ENCODE measurements at regions not wholly inside any gene's neighbourhood (a gene's known extent, or its start where the extent isn't known, plus 50 kb on each side); places are given as distances from the start of the nearest gene placed in this dataset.
A peak's percentile ranks its signal among the peaks of the same experiment; 100 is the strongest.

DNA sequence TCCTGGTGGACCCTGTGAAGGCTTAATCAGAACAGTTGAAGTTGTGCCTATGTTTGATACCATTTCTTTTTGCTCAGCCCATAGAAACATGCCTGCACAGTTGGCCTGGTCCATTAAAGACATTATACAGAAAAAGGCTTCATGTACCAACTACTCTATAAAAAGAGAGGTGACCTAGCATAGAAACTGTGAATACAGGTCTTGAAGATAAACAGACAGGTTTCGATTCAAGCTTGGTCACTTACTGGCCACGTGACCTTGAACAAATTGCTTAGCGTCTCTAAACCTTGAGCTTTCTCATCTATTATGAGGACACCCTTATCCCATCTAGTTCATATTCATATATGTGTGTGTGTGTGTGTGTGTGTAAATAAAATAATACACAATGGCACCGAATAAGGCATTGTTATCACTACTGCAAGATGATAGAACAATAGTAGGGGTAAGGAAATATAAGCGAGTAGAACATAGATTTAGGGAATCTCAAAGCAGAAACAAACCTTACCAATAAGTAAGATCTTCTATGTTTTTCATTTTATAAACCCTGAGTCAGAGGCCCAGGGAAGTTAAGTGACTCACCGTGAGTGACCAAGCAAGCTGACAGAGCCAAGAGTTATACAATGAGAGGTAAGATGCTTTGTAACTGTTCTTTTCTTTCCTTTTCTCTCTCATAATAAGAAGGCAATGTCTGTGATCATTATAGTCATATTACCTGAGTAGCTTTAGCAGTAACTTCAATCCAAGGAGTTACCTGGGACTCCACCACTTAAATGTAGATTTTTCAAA is 476.8 kb upstream of the DEPDC1 start:
- Mint-ChIP-seq H3K4me1 (no peaks in the 10 kb centered on the region), H3K9me3 (no peaks in the 10 kb centered on the region), H3K27ac (no peak overlapping the region), H3K4me3 (no peak overlapping the region), H3K27me3 (no peaks in the 10 kb centered on the region)
- no peak for DNase-seq
- ATAC-seq, result no peak

DNA sequence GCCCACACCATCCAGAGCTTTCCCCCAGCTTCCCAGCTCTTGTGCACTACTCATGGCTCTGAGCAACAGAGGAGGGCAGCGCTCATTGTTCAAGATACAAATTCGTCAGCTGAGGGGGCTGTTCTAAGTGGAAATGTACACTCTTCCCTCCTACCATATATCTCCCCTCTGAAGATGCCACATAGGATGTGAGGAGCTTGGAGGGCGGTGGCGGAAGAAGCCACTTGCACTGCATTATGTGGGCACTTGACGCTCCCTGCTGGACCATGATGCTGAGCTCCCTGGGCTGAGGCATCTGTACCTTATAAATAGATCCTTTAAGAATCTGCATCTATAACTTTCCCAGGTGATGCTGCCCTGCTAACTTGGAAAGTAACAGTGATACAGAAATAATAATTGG is 477.6 kb upstream of the DEPDC1 start:
- H3K4me1 Mint-ChIP-seq, result no peaks in the 10 kb centered on the region
- DNase-seq (no peak), ATAC-seq (no peak)
- H3K4me3 Mint-ChIP-seq, result no peak overlapping the region
- no peak overlapping the region for H3K27ac Mint-ChIP-seq
- no peaks in the 10 kb centered on the region for H3K9me3 Mint-ChIP-seq
- H3K27me3 Mint-ChIP-seq, result no peaks in the 10 kb centered on the region

DNA sequence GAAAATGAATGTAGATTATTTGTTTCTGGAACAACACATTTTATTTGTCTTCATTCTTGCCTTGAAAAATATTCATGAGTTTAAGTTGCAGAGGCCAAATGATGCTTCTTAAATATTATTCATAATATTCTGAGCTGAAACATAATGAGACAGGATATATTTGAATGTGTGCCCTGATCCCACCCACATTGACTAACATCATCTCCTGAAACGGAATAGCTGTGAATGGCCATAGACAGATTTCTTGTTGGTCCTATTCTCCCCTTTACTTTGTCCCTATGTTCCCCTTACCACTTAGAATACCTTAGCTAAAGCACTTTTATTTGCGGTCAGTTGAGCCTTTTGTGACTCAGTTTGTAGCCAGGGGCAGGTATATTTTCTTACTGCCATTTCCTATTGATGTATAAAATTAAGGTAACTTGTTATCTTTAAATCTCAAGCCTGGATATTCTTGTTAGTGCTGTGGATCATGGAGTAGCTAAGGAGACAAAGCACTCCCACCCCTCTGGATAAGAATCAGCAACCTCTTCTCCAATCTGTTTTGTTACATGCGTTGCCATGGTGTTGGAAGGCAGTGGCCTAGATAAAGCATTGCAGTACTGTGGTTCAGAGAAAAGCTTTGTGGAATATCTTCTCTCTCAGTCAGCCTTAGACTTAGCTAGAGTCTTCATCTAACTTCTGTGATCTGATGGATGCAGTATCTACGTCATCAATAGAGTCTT is 478.5 kb upstream of the DEPDC1 start:
- no peaks in the 10 kb centered on the region for H3K4me1 Mint-ChIP-seq
- DNase-seq (no peak), ATAC-seq (no peak)
- H3K9me3 Mint-ChIP-seq, result no peaks in the 10 kb centered on the region
- no peaks in the 10 kb centered on the region for H3K27me3 Mint-ChIP-seq
- H3K4me3 Mint-ChIP-seq, result no peak overlapping the region
- H3K27ac Mint-ChIP-seq, result no peak overlapping the region

DNA sequence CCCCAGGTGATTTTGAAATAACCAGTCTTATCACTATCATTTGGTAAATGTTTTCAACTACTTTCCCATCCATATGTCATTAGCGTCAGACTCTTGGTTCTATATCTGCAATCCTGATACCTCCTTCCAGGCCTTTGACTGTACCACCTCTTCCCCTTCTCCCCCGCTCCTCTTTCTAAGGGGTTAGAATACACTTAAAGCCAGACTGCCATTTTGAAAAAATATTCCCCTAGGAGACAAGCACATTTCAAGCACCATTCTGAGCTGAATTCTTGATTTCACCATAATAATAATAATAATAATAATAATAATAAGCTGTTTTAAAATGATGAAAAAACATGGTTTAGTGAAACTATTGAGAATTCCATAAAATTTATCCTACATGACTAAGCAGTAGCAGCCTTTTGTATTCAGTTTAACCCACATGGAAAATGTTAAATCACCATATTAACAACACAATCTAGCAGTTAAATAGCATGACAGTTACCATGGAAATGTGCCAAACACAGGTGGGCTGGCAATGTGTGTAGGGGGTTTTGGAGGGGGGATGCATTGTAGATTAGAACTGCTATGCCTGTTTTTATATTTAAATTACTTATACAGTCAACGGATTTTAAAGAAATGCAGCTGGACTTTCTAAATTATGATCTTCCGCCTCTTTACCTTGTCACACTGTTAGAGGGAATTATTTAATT is 480.2 kb upstream of the DEPDC1 start:
- ATAC-seq, result no peak
- peaks cover 0 to 5% of the 10 kb centered on the region in 2 donors for H3K9me3 Mint-ChIP-seq
- H3K4me3 Mint-ChIP-seq, result no peak overlapping the region
- no peak overlapping the region for H3K27ac Mint-ChIP-seq
- H3K27me3 Mint-ChIP-seq, result no peaks in the 10 kb centered on the region
- no peak for DNase-seq
- no peaks in the 10 kb centered on the region for H3K4me1 Mint-ChIP-seq

DNA sequence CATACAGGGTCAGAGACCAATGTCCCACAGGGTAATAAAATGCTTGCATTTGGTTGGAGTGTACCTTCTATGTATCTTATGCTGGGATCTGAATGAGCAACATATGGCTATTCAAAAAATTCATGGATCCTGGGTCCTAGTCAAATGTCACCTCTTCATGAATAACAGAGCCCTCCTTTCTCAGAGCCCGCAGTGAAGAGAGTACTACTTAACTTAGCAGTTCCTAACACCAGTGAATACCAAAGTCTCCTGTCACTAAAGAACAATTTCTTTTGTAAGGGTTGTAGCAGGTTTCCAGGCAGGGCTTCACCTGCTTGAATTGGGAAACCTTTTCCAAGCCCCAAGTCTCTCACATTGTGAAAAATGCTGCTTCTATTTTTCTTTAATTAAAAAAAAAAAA is 483.0 kb upstream of the DEPDC1 start:
- Mint-ChIP-seq H3K4me3 (no peak overlapping the region), H3K27ac (no peak overlapping the region), H3K4me1 (no peaks in the 10 kb centered on the region), H3K27me3 (no peaks in the 10 kb centered on the region), H3K9me3 (peaks cover 0 to 5% of the 10 kb centered on the region in 2 donors)
- DNase-seq (no peak), ATAC-seq (no peak)

DNA sequence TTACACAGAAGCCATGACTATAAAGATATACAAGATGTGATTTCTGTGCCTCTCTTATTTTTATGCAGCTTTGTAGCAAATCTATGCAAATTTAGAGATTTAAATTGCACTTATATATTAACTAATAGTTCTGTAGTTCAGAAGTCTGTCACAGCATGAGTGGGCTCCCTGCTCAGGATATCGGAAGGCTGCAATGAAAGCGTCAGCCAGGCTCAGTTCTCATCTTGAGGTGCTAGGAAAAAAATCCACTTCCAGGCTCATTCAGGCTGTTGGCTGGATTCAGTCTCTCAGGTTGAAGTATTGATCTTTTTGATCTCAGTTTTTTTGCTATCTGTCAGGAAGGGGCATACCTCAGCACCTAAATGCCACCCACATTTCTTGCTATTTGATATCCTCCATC is 487.4 kb upstream of the DEPDC1 start:
- no peaks in the 10 kb centered on the region for H3K4me1 Mint-ChIP-seq
- no peak overlapping the region for H3K4me3 Mint-ChIP-seq
- peaks cover 12 to 20% of the 10 kb centered on the region in 2 donors for H3K9me3 Mint-ChIP-seq
- DNase-seq, result no peak
- no peaks in the 10 kb centered on the region for H3K27me3 Mint-ChIP-seq
- no peak overlapping the region for H3K27ac Mint-ChIP-seq
- no peak for ATAC-seq

DNA sequence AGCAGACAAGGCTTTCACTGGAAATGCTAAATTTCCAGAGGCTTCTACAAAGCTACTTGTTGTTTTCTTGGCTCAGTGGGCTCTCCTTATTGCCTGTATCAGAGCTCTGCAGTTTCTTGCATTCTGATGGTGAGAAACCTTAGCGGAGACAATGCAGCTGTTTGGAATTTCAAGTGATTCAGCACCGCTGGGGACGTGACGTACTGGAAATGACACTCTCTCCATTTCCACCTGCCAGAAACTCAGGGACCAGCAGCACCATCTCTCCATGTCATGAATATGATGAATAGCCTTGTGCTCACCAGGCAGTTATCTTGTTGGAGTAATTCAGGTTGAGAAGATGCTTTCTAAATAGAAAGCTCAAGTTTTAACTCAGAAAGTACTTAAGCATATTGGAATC is 497.2 kb upstream of the DEPDC1 start:
- ATAC-seq (no peak), DNase-seq (no peak)
- no peak overlapping the region for H3K4me3 Mint-ChIP-seq
- H3K27me3 Mint-ChIP-seq, result no peaks in the 10 kb centered on the region
- H3K4me1 Mint-ChIP-seq, result no peaks in the 10 kb centered on the region
- no peak overlapping the region for H3K27ac Mint-ChIP-seq
- H3K9me3 Mint-ChIP-seq, result peaks cover 5 to 9% of the 10 kb centered on the region in 2 donors

DNA sequence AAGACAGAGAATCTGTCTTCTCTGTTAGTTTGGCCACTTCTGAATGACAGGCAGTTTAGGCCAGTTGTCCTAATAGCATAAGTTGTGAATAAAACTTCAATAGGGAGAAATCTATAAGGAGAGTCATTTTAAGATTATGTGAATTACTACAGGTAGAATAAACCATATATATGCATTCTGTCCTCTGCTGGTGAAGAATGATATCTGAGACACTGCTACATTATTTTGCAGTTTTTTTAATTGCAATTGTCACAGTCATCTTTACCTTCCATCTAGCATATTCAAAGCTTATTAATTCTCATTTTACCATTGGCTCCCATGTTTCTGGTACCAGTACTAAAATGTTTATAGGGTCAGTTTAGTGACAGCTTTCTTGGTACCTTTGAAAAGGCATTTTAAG is 519.6 kb upstream of the DEPDC1 start:
- DNase-seq, result no peak
- no peaks in the 10 kb centered on the region for H3K4me1 Mint-ChIP-seq
- no peak for ATAC-seq
- H3K27me3 Mint-ChIP-seq, result no peaks in the 10 kb centered on the region
- H3K4me3 Mint-ChIP-seq, result no peak overlapping the region
- no peaks in the 10 kb centered on the region for H3K9me3 Mint-ChIP-seq
- no peak overlapping the region for H3K27ac Mint-ChIP-seq

DNA sequence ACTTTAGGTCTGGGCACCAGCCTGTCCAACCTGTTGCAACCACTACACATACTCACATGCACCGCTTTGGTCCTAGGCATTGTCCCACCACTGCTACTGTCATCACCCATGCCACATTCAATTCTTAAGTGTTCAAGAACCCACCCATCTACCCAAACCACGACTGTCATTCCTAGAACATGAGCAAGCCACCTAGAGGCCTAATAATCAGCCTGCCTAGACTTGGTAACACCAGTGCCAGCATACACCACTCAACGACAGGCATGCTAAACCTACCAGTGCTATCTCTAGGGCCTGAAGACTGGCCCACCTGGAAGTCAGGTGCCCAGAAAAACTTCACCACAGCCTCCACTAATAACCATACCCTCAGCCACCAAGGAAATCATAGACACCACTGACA is 532.8 kb upstream of the DEPDC1 start:
- DNase-seq (no peak), ATAC-seq (no peak)
- Mint-ChIP-seq H3K27ac (no peak overlapping the region), H3K4me1 (no peaks in the 10 kb centered on the region), H3K9me3 (peaks cover 15 to 34% of the 10 kb centered on the region in 2 donors), H3K4me3 (no peak overlapping the region), H3K27me3 (no peaks in the 10 kb centered on the region)

DNA sequence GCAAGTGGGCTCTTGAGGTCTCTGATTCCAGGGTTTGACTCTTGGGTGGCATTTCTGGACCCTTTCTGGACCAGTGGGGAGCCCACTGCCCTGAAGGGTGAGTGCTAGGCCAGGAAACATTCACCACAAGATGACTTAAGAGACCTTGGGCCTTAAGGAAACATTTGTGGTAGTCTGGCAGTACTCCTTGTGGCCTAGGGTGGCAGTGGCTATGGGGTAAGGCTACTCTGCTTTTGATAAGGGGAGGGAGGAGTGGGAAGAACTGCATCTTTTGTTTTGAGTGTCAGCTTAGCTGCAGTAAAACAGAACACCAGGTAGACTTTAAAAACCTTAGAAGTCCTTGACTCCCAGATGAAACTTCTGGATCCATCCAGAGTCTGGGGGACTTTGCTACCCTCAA is 529.3 kb upstream of the LRRC7 start:
- DNase-seq (no peak), ATAC-seq (no peak)
- no peak overlapping the region for H3K27ac Mint-ChIP-seq
- H3K4me3 Mint-ChIP-seq, result no peak overlapping the region
- H3K9me3 Mint-ChIP-seq, result peaks cover 11 to 30% of the 10 kb centered on the region in 2 donors
- H3K27me3 Mint-ChIP-seq, result no peaks in the 10 kb centered on the region
- H3K4me1 Mint-ChIP-seq, result no peaks in the 10 kb centered on the region

DNA sequence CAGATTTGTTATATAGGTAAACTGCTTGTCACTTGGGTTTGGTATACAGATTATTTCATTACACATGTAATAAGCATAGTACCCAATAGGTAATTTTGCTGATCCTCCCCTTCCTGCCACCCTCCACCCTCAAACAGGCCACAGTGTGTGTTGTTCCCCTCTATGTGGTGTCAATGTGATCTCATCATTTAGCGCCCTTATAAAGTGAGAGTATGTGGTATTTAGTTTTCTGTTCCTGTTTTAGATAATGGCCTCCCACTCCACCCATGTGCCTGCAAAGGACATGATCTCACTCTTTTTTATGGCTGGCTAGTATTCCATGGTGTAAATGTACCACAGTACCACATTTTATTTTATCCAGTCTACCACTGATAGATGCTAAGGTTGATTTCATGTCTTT is 522.1 kb upstream of the LRRC7 start:
- no peak overlapping the region for H3K4me3 Mint-ChIP-seq
- H3K9me3 Mint-ChIP-seq, result peaks cover 12 to 16% of the 10 kb centered on the region in 2 donors
- H3K4me1 Mint-ChIP-seq, result no peaks in the 10 kb centered on the region
- ATAC-seq (no peak), DNase-seq (no peak)
- H3K27me3 Mint-ChIP-seq, result no peaks in the 10 kb centered on the region
- no peak overlapping the region for H3K27ac Mint-ChIP-seq

DNA sequence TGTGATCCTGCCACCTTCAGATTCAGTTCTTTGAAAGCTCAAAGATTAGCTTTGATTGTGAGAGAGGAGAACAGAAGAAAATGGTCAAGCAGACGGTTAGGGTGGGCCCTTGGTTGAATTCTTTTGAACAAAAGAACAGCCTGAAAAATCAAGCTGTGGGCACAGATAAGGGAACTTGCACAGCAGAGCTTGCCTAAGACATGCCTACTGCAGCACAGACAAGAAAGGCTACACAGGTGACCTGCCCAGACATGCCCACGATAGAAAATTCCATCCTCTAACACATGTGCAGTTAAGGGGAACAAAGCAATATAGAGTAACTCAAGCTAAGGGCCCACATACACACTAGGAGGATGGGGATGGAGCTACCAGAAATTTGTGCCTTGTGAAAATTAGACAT is 512.5 kb upstream of the LRRC7 start:
- H3K4me3 Mint-ChIP-seq, result no peak overlapping the region
- no peak for DNase-seq
- H3K9me3 Mint-ChIP-seq, result no peaks in the 10 kb centered on the region
- no peak for ATAC-seq
- no peaks in the 10 kb centered on the region for H3K27me3 Mint-ChIP-seq
- H3K4me1 Mint-ChIP-seq, result no peaks in the 10 kb centered on the region
- peak overlapping the region in 1 of 2 donors; percentile 52 for H3K27ac Mint-ChIP-seq

DNA sequence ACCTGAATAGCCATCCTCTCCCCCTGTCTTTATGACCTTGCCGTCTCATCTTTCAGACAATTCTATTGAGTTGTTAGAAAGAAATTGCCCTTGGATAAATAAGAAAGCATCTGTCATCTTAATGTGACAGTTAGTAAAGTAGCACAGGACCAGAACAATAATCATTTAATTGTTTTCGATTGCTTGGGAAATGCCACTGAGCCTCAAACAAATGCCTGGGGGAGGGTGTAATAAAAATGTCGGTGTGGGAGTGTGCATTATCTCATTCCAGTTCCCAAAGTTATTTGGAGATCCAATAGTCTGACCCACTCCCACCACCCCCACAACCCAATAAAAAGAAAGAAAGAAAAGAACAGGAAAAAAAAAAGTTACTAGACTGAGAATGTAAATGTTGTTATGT is 509.3 kb upstream of the LRRC7 start:
- Mint-ChIP-seq H3K27me3 (no peaks in the 10 kb centered on the region), H3K4me3 (no peak overlapping the region), H3K27ac (no peak overlapping the region), H3K4me1 (no peaks in the 10 kb centered on the region), H3K9me3 (peaks cover 0 to 10% of the 10 kb centered on the region in 2 donors)
- DNase-seq, result no peak
- no peak for ATAC-seq

DNA sequence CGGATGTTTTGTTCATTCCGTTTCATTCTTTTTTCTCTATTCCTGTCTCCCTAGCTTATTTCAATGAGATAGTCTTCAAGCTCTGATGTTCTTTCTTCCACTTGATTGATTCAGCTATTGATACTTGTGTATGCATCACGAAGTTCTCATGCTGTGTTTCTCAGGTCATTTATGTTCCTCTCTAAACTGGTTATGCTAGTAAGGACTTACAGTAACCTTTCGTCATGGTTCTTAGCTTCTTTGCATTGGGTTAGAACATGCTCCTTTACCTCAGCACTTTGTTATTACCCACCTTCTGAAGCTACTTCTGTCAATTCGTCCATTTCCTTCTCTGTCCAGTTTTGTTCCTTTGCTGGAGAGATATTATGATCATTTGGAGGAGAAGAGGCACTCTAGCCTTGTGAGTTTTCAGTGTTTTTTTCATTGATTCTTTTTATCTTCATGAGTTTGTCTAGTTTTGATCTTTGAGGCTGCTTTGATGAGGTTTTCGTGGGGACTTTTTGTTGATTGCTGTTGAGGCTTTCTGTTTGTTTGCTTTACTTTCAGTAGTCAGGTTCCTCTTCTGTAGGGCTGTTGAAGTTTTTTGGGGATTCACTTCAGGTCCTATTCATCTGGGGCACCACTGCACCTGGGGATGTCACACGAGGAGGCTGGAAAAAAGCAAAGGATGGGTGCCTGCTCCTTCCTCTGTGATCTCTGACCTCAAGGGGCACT is 496.9 kb upstream of the LRRC7 start:
- DNase-seq (no peak), ATAC-seq (no peak)
- no peaks in the 10 kb centered on the region for H3K4me1 Mint-ChIP-seq
- no peaks in the 10 kb centered on the region for H3K27me3 Mint-ChIP-seq
- no peak overlapping the region for H3K4me3 Mint-ChIP-seq
- H3K27ac Mint-ChIP-seq, result no peak overlapping the region
- peaks cover 15 to 20% of the 10 kb centered on the region in 2 donors for H3K9me3 Mint-ChIP-seq

DNA sequence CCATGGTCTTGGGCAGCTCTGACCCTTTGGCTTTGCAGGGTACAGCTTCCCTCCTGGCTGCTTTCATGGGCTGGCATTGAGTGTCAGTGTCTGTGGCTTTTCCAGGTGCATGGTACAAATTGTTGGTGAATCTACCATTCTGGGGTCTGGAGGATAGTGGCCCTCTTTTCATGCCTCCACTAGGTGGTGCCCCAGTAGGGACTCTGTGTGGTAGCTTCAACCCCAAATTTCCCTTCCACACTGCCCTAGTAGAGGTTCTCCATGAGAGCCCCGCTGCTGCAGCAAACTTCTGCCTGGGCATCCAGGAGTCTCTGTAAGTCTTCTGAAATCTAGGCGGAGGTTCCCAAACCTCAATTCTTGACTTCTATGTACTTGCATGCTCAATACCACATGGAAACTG is 494.5 kb upstream of the LRRC7 start:
- DNase-seq (no peak), ATAC-seq (no peak)
- no peaks in the 10 kb centered on the region for H3K27me3 Mint-ChIP-seq
- H3K4me3 Mint-ChIP-seq, result no peak overlapping the region
- H3K27ac Mint-ChIP-seq, result no peak overlapping the region
- H3K9me3 Mint-ChIP-seq, result peaks cover 15 to 20% of the 10 kb centered on the region in 2 donors
- no peaks in the 10 kb centered on the region for H3K4me1 Mint-ChIP-seq

DNA sequence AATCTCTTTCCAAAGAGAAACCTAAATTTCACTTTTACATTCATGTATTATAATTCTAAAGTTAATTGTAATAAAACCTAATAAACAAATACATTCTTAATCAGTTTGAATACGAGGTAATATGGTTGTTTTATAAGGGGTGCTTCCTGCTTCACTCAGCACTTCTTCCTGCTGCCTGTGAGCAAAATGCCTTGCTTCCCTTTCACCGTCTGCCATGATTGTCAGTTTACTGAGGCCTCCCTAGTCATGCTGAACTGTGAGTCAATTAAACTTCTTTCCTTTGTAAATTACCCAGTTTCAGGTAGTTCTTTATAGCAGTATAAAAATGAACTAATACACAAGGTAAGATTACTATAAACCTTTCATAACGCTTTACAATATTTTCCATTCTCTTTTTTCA is 491.1 kb upstream of the LRRC7 start:
- DNase-seq (no peak), ATAC-seq (no peak)
- Mint-ChIP-seq H3K4me3 (no peak overlapping the region), H3K27ac (no peak overlapping the region), H3K4me1 (no peaks in the 10 kb centered on the region), H3K27me3 (no peaks in the 10 kb centered on the region), H3K9me3 (peaks cover 4 to 10% of the 10 kb centered on the region in 2 donors)
